HG03280 (cell line): ENCODE measurements at regions not wholly inside any gene's neighbourhood (a gene's known extent, or its start where the extent isn't known, plus 50 kb on each side); places are given as distances from the start of the nearest gene placed in this dataset.

ENCODE experiments used
- ATAC-seq: cut with Tn5 transposase; IDR thresholded peaks from one replicate; pipeline ENCODE4 v1.9.1; 2021; ENCODE audit warnings: mild to moderate bottlenecking, moderate library complexity; ENCODE audit not compliant: unreplicated experiment

- no peak for ATAC-seq
These were observed 53.7 kb upstream of the PHF14 start for GRCh38 chr7:10919923-10920322.
